ENCODE measurements at regions not wholly inside any gene's neighbourhood (a gene's known extent, or its start where the extent isn't known, plus 50 kb on each side); places are given as distances from the start of the nearest gene placed in this dataset.

DNA sequence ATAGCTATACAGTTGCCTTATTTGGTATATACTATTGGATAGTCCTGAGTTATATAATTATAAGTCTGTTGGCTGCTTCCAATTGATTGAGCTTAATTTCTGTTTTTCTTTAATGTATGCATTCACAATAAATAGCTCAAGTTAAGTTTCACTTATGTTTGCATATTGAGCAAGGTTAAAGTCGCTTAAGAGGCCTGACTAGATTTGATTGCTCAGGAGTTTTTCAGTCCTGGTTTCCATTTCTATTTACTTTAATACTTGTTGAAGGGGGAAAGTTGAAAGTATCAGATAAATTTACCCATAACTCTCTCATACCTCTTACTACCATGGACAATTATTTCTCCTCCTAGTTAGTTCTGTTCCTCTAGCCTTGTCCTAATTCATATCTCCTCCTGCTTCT lies 294.7 kb downstream of the ARL4A start:
- Histone ChIP-seq H3K4me3 (no peak overlapping the region), H3K27ac (no peak overlapping the region), H3K27me3 (no peaks in the 10 kb centered on the region), H3K36me3 (replicated peaks in 1 of 2) (no peaks in the 10 kb centered on the region), H3K9me3 (replicated peaks in 1 of 3) (no peaks in the 10 kb centered on the region), H3K4me1 (replicated peaks in 1 of 2) (no peaks in the 10 kb centered on the region)
- intact Hi-C loops (cut with DNase I), result no loop called here
- 76 to 97% (median 91%) methylated on average over 1 of the region's 1 CpG for WGBS, 4 donors
- no peak for DNase-seq
- TF ChIP-seq POLR2A (IDR thresholded peaks at IDR 0.05), result no peak
- TF ChIP-seq, protein P1, sequence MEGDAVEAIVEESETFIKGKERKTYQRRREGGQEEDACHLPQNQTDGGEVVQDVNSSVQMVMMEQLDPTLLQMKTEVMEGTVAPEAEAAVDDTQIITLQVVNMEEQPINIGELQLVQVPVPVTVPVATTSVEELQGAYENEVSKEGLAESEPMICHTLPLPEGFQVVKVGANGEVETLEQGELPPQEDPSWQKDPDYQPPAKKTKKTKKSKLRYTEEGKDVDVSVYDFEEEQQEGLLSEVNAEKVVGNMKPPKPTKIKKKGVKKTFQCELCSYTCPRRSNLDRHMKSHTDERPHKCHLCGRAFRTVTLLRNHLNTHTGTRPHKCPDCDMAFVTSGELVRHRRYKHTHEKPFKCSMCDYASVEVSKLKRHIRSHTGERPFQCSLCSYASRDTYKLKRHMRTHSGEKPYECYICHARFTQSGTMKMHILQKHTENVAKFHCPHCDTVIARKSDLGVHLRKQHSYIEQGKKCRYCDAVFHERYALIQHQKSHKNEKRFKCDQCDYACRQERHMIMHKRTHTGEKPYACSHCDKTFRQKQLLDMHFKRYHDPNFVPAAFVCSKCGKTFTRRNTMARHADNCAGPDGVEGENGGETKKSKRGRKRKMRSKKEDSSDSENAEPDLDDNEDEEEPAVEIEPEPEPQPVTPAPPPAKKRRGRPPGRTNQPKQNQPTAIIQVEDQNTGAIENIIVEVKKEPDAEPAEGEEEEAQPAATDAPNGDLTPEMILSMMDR (IDR thresholded peaks at IDR 0.05), result no peak

DNA sequence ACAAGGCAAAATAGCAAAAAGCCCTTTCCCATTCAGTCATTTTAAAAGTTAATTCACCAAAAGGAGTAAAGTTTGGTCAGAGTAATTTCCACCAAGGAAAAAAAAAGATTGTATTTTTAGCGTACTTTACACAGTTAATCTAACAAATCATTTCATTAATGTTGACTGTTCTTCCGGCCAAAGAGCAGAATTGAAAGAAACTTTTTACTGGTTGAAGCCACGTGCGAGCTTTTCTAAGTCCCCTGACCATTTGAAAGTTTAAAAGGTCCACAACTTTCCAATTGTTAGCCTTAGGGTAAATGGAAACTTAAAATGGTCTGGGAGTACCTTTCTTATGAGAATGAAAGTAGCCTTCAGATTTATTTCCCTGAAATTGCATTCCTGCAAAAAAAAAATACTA lies 296.7 kb downstream of the ARL4A start:
- 70 to 74% (median 72%) methylated on average over 4 of the region's 4 CpGs for WGBS, 4 donors
- Histone ChIP-seq H3K36me3 (replicated peaks in 1 of 2) (no peaks in the 10 kb centered on the region), H3K27ac (no peak overlapping the region), H3K4me1 (replicated peaks in 1 of 2) (no peaks in the 10 kb centered on the region), H3K4me3 (no peak overlapping the region), H3K9me3 (replicated peaks in 1 of 3) (no peaks in the 10 kb centered on the region), H3K27me3 (no peaks in the 10 kb centered on the region)
- TF ChIP-seq POLR2A (IDR thresholded peaks at IDR 0.05), result no peak
- TF ChIP-seq, protein P1 (IDR thresholded peaks at IDR 0.05), result no peak
- no peak for DNase-seq
- intact Hi-C loops (cut with DNase I), result no loop called here

DNA sequence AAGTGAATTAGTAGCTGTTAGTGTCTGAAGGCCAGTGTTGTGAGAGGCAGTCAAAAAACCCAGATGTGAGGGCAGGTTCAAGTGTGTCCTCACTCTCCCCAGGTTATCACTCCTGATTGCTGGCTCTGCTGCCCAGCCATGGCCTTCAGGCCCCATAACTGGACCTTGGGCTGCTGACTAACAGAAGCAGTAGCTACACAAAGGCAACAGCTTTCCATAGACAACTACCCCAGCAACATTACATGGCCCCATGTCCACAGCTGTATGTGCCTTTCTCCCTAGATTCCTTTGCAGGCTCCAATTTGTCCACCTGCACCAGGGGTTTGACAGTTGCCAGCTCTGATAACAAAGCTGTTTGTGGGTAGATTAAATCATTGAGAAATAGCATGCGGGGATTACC lies 297.8 kb downstream of the ARL4A start:
- Histone ChIP-seq H3K27ac (no peak overlapping the region), H3K4me3 (no peak overlapping the region), H3K27me3 (no peaks in the 10 kb centered on the region), H3K36me3 (replicated peaks in 1 of 2) (no peaks in the 10 kb centered on the region), H3K4me1 (replicated peaks in 1 of 2) (no peaks in the 10 kb centered on the region), H3K9me3 (replicated peaks in 1 of 3) (no peaks in the 10 kb centered on the region)
- no peak for TF ChIP-seq POLR2A (IDR thresholded peaks at IDR 0.05)
- TF ChIP-seq, protein P1 (IDR thresholded peaks at IDR 0.05), result no peak
- intact Hi-C loops (cut with DNase I), result no loop called here
- no peak for DNase-seq
- 86 to 89% (median 88%) methylated on average over 1 of the region's 1 CpG for WGBS, 4 donors

DNA sequence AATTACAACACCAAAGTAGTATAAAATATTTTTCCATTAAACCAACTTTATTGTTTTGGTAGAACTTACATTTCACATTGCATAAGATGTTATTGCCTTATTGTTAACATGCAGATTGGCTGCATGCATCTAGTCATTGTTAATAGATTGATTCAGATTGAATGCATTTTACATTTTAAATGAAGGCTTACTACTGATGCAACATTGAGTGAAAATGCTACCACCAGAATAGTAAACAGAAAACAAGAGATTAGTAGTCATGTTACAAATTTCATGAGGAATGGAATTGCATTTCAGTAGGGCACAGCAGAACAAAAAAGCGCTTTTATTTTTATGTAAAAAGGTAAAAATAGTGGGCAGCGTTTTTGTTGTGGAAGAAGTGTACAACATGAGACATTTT lies 298.3 kb downstream of the ARL4A start:
- DNase-seq, result no peak
- H3K36me3 ChIP-seq (replicated peaks in 1 of 2), result no peaks in the 10 kb centered on the region
- intact Hi-C loops (cut with DNase I), result no loop called here
- TF ChIP-seq, protein P1 (IDR thresholded peaks at IDR 0.05), result no peak
- TF ChIP-seq POLR2A (IDR thresholded peaks at IDR 0.05), result no peak
- no peaks in the 10 kb centered on the region for H3K27me3 ChIP-seq
- WGBS, 4 donors, result 65 to 72% (median 69%) methylated on average over 2 of the region's 2 CpGs
- no peaks in the 10 kb centered on the region for H3K4me1 ChIP-seq (replicated peaks in 1 of 2)
- no peak overlapping the region for H3K4me3 ChIP-seq
- H3K27ac ChIP-seq, result no peak overlapping the region
- no peaks in the 10 kb centered on the region for H3K9me3 ChIP-seq (replicated peaks in 1 of 3)
